Right lobe of liver (tissue), 6 donors: ENCODE measurements at regions not wholly inside any gene's neighbourhood (a gene's known extent, or its start where the extent isn't known, plus 50 kb on each side); places are given as distances from the start of the nearest gene placed in this dataset.

Experiments
- ATAC-seq, 4 donors: fragments of 200-7000 bp; cut with Tn5 transposase; one replicate each; pipeline ENCODE4 v1.9.1; 2020; ENCODE audit warnings: mild to moderate bottlenecking in 4 of 4, moderate library complexity in 4 of 4
- DNase-seq, 3 donors: peaks; one replicate each; pipeline ENCODE4 v3.0.0-alpha.2; 2020
- H3K27ac ChIP-seq, 3 donors: fragments of 200-600 bp; one replicate each; pipeline ENCODE4 v1.8.0; 2022
- H3K27me3 ChIP-seq, 2 donors: fragments of 200-600 bp; one replicate each; pipeline ENCODE4 v1.8.0; 2022
- H3K36me3 ChIP-seq, 4 donors: fragments of 200-600 bp; sonication (generic) in 1 of 4; one replicate each; pipeline versions ENCODE4 v1.5.1 to v1.8.0; 2017 to 2022; ENCODE audit warnings: control low read depth in 1 of 4
- H3K4me1 ChIP-seq, 4 donors: fragments of 200-600 bp; sonication (generic) in 1 of 4; one replicate each; pipeline versions ENCODE4 v1.5.1 to v1.8.0; 2017 to 2022; ENCODE audit warnings: control low read depth in 1 of 4
- H3K4me3 ChIP-seq, 3 donors: fragments of 200-600 bp; one replicate each; pipeline ENCODE4 v1.8.0; 2022
- H3K9me3 ChIP-seq, 4 donors: fragments of 200-600 bp; sonication (generic) in 1 of 4; one replicate each; pipeline versions ENCODE4 v1.5.1 to v1.8.0; 2017 to 2022; ENCODE audit warnings: control low read depth in 1 of 4
- CTCF ChIP-seq, 4 donors: fragments of 200-600 bp in 3 of 4; fragments of 450-650 bp in 1 of 4; IDR thresholded peaks; one replicate each; pipeline versions ENCODE4 v1.5.1 to v1.8.0; 2016 to 2022; ENCODE audit warnings: antibody characterized with exemption in 4 of 4, mild to moderate bottlenecking in 2 of 4
- POLR2A ChIP-seq: fragments of 450-650 bp; IDR thresholded peaks from one replicate; pipeline ENCODE4 v1.6.1; 2017; ENCODE audit warnings: antibody characterized with exemption, mild to moderate bottlenecking
- WGBS: methylation state at CpG from one replicate; pipeline ENCODE4 v1.1.6; 2018; ENCODE audit warnings: low coverage, low lambda C conversion rate; ENCODE audit not compliant: insufficient coverage; ENCODE audit errors: missing lambda C conversion rate; 5-methylcytosine and 5-hydroxymethylcytosine counted together
- intact Hi-C, 2 donors: fragments of 100-400 bp; cut with DNase I; formaldehyde crosslinking; loops; one replicate each; pipeline versions ENCODE4 v1.11.2 to v1.14.1; 2022
- donor health status: DM: no; HTN: yes; CAD: no.
- donor health status: DM: no; HTN: no; CAD: no.
- donor health status: DM: no; HTN: no; CAD: no.
- donor health status: DM: no; HTN: yes; CAD: no.
- donor health status: DM: no; HTN: yes; CAD: no.

- intact Hi-C loops, result no loop called here
- Histone ChIP-seq H3K36me3 (no peaks in the 10 kb centered on the region), H3K4me3 (no peak overlapping the region), H3K4me1 (no peaks in the 10 kb centered on the region), H3K27ac (no peak overlapping the region), H3K9me3 (no peaks in the 10 kb centered on the region), H3K27me3 (no peaks in the 10 kb centered on the region)
- WGBS, result 67% methylated on average over 2 of the region's 2 CpGs
- DNase-seq (no peak), ATAC-seq (no peak)
- no peak for TF ChIP-seq POLR2A
Observed at GRCh38 chr2:65876114-65876513, 443.7 kb upstream of the SPRED2 start.

GRCh38 chr2:65870826-65871225 lies 438.4 kb upstream of the SPRED2 start:
- no peak for ATAC-seq
- intact Hi-C loops, result no loop called here
- Histone ChIP-seq H3K27ac (no peak overlapping the region), H3K27me3 (no peaks in the 10 kb centered on the region), H3K4me1 (no peaks in the 10 kb centered on the region), H3K36me3 (no peaks in the 10 kb centered on the region), H3K4me3 (no peak overlapping the region), H3K9me3 (no peaks in the 10 kb centered on the region)
- no peak for DNase-seq
- 60% methylated on average over 2 of the region's 2 CpGs for WGBS
- TF ChIP-seq POLR2A (no peak), CTCF (IDR thresholded peaks at IDR 0.05) (no peak)

GRCh38 chr2:65869296-65869695 lies 436.9 kb upstream of the SPRED2 start:
- no peaks in the 10 kb centered on the region for H3K9me3 ChIP-seq
- H3K4me1 ChIP-seq, result no peaks in the 10 kb centered on the region
- intact Hi-C loops, result no loop called here
- DNase-seq (no peak), ATAC-seq (no peak)
- no peak overlapping the region for H3K4me3 ChIP-seq
- no peak for TF ChIP-seq POLR2A
- TF ChIP-seq CTCF (IDR thresholded peaks at IDR 0.05), result no peak
- H3K36me3 ChIP-seq, result no peaks in the 10 kb centered on the region
- WGBS, result 58% methylated on average over 5 of the region's 5 CpGs
- H3K27ac ChIP-seq, result no peak overlapping the region
- no peaks in the 10 kb centered on the region for H3K27me3 ChIP-seq

GRCh38 chr2:65868177-65868576 lies 435.8 kb upstream of the SPRED2 start:
- H3K4me1 ChIP-seq, result peaks cover 0 to 3% (median 0%) of the 10 kb centered on the region in 4 donors
- 71% methylated on average over 2 of the region's 5 CpGs for WGBS
- intact Hi-C loops, result no loop called here
- no peak overlapping the region for H3K4me3 ChIP-seq
- H3K36me3 ChIP-seq, result no peaks in the 10 kb centered on the region
- TF ChIP-seq POLR2A, result no peak
- TF ChIP-seq CTCF (IDR thresholded peaks at IDR 0.05), result no peak
- no peaks in the 10 kb centered on the region for H3K9me3 ChIP-seq
- H3K27me3 ChIP-seq, result no peaks in the 10 kb centered on the region
- no peak overlapping the region for H3K27ac ChIP-seq
- no peak for DNase-seq
- no peak for ATAC-seq

GRCh38 chr2:65867446-65867845 lies 435.0 kb upstream of the SPRED2 start:
- ATAC-seq, result no peak
- WGBS, result 57% methylated on average over 4 of the region's 4 CpGs

More at GRCh38 chr2:65867446-65867845, 435.0 kb upstream of the SPRED2 start:
- intact Hi-C loops, result no loop called here
- DNase-seq, result no peak
- H3K27ac ChIP-seq, result no peak overlapping the region
- no peak overlapping the region for H3K4me3 ChIP-seq
- H3K4me1 ChIP-seq, result peaks cover 0 to 3% (median 0%) of the 10 kb centered on the region in 4 donors
- H3K36me3 ChIP-seq, result no peaks in the 10 kb centered on the region
- TF ChIP-seq POLR2A, result no peak
- no peak for TF ChIP-seq CTCF (IDR thresholded peaks at IDR 0.05)
- no peaks in the 10 kb centered on the region for H3K27me3 ChIP-seq
- H3K9me3 ChIP-seq, result no peaks in the 10 kb centered on the region
